ENCODE measurements at regions not wholly inside any gene's neighbourhood (a gene's known extent, or its start where the extent isn't known, plus 50 kb on each side); places are given as distances from the start of the nearest gene placed in this dataset.

DNA sequence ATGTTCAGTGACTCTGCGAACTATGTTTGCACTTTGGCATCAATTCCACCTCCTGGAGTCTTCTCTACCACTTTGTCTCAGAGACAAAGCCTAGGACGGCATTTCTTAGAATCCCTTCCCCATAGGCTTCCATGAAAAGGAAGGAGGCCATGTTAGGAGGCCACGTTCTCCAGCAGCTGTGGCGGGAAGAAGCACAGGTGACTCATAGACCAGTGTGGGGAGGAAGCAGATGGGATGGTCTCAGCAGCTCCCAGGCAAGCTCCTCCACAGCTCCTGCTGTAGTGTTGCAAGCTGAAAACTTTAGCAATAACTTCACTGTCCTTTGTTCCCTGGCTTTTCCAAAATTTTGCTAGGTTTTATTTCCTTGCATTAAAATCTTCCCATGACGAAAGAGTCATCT lies 781.3 kb upstream of the ID2 start:
- 73 to 84% (median 81%) methylated on average over 5 of the region's 5 CpGs for WGBS, 4 donors
- intact Hi-C loops (cut with DNase I) = no loop called here
- ATAC-seq = no peak

DNA sequence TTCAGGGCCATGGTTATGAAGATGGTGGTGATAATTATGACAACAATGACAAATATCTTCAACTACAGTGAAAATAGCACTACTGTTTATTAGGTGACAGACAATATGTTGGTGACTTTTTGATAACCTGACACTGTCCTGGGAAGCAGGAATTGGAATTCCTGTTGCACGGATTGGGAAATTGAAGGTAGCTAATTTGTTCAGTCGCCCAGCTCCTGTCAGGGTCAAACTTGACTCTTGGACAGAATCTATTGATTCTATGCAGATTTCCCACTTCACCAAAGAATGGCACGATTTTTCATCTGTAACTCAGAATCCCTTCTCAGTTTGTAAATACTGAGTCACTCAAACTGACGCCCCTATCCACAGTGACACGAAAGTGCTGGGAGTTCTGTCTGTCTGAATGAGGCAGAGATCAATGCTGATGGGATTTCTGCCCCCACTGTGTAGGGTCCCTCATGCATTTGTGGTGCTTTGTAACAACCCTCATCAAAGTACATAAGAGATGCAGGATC lies 779.5 kb upstream of the ID2 start:
- WGBS, 4 donors = 77 to 86% (median 83%) methylated on average over 5 of the region's 5 CpGs

More for the DNA sequence above, 781.3 kb upstream of the ID2 start:
- no peaks in the 10 kb centered on the region for H3K9me3 ChIP-seq
- peaks cover 0 to 9% (median 0%) of the 10 kb centered on the region in 12 donors for H3K4me1 ChIP-seq
- H3K27me3 ChIP-seq = no peaks in the 10 kb centered on the region
- no peak overlapping the region for H3K4me3 ChIP-seq
- H3K27ac ChIP-seq = no peak overlapping the region
- H3K36me3 ChIP-seq = no peaks in the 10 kb centered on the region
- TF ChIP-seq, protein P1, sequence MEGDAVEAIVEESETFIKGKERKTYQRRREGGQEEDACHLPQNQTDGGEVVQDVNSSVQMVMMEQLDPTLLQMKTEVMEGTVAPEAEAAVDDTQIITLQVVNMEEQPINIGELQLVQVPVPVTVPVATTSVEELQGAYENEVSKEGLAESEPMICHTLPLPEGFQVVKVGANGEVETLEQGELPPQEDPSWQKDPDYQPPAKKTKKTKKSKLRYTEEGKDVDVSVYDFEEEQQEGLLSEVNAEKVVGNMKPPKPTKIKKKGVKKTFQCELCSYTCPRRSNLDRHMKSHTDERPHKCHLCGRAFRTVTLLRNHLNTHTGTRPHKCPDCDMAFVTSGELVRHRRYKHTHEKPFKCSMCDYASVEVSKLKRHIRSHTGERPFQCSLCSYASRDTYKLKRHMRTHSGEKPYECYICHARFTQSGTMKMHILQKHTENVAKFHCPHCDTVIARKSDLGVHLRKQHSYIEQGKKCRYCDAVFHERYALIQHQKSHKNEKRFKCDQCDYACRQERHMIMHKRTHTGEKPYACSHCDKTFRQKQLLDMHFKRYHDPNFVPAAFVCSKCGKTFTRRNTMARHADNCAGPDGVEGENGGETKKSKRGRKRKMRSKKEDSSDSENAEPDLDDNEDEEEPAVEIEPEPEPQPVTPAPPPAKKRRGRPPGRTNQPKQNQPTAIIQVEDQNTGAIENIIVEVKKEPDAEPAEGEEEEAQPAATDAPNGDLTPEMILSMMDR (IDR thresholded peaks at IDR 0.05) = no peak
- TF ChIP-seq POLR2A (IDR thresholded peaks at IDR 0.05) = no peak
- DNase-seq = no peak

DNA sequence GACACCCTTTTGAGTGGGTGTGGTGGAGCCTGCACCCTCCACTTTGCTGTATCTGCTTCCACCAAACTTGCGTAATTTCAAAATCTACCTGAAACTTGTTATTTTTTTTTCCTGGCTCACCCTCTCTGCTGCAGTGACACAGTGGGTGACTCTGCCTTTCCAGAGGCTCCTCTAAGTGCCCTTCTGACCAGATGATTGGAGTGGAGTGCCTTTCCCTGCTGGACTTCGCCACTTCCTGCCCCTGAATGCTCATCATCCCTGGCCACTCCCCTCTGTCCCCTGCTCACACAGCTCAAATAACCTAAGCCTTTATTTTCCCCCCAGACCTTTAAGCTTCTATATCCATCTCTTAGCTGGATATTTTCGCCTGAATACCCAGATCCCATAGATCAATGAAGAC lies 777.5 kb upstream of the ID2 start:
- ATAC-seq = no peak
- 89 to 97% (median 91%) methylated on average over 3 of the region's 3 CpGs for WGBS, 4 donors
- H3K27ac ChIP-seq = no peak overlapping the region
- TF ChIP-seq, protein P1 (IDR thresholded peaks at IDR 0.05) = no peak
- TF ChIP-seq POLR2A (IDR thresholded peaks at IDR 0.05) = no peak
- H3K9me3 ChIP-seq = no peaks in the 10 kb centered on the region
- H3K4me3 ChIP-seq = no peak overlapping the region
- DNase-seq = no peak
- no peaks in the 10 kb centered on the region for H3K27me3 ChIP-seq
- H3K4me1 ChIP-seq = peaks cover 0 to 4% (median 0%) of the 10 kb centered on the region in 12 donors
- H3K36me3 ChIP-seq = no peaks in the 10 kb centered on the region
- intact Hi-C loops (cut with DNase I) = no loop called here

More for the DNA sequence above, 779.5 kb upstream of the ID2 start:
- intact Hi-C loops (cut with DNase I) = no loop called here
- Histone ChIP-seq H3K36me3 (no peaks in the 10 kb centered on the region), H3K9me3 (no peaks in the 10 kb centered on the region), H3K27ac (no peak overlapping the region), H3K4me1 (peaks cover 0 to 9% (median 0%) of the 10 kb centered on the region in 12 donors), H3K27me3 (no peaks in the 10 kb centered on the region), H3K4me3 (no peak overlapping the region)
- DNase-seq (no peak), ATAC-seq (no peak)
- TF ChIP-seq, protein P1 (IDR thresholded peaks at IDR 0.05) = no peak

DNA sequence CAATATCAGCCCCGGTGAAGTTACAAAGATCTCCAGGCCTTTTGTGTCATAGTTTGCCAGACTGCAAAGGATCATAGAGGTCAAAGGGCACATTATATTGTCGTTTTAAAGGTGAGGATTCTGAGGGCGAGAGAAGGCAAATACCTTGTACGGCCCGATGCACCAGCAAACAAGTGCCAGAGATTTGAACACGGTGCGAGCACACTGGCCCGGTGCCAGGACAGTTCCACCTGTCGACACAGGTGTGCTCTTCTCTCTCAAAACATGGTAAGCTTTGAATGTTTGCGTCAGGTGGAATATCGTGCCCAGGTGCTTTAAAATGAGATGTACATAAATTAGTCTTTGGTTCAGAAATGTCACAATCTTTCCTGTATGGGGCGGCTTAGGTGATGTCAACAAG lies 776.1 kb upstream of the ID2 start:
- WGBS, 4 donors = 88 to 91% (median 90%) methylated on average over 12 of the region's 12 CpGs
- Histone ChIP-seq H3K9me3 (no peaks in the 10 kb centered on the region), H3K27ac (no peak overlapping the region), H3K36me3 (no peaks in the 10 kb centered on the region), H3K4me1 (no peaks in the 10 kb centered on the region), H3K4me3 (no peak overlapping the region), H3K27me3 (no peaks in the 10 kb centered on the region)
- ATAC-seq (no peak), DNase-seq (no peak)
- intact Hi-C loops (cut with DNase I) = no loop called here
- no peak for TF ChIP-seq POLR2A (IDR thresholded peaks at IDR 0.05)
- TF ChIP-seq, protein P1 (IDR thresholded peaks at IDR 0.05) = no peak

Measured in heart left ventricle (tissue), 16 donors.